NOMO-1 treated with DMSO at 0.1 percent for 48 hours (cell line): ENCODE measurements at regions not wholly inside any gene's neighbourhood (a gene's known extent, or its start where the extent isn't known, plus 50 kb on each side); places are given as distances from the start of the nearest gene placed in this dataset.
A peak's percentile ranks its signal among the peaks of the same experiment; 100 is the strongest.

Source experiments
- DNase-seq: peaks from one replicate; lab custom pipeline; 2025; ENCODE audit not compliant: unreplicated experiment; lab: John Stamatoyannopoulos, UW

DNA sequence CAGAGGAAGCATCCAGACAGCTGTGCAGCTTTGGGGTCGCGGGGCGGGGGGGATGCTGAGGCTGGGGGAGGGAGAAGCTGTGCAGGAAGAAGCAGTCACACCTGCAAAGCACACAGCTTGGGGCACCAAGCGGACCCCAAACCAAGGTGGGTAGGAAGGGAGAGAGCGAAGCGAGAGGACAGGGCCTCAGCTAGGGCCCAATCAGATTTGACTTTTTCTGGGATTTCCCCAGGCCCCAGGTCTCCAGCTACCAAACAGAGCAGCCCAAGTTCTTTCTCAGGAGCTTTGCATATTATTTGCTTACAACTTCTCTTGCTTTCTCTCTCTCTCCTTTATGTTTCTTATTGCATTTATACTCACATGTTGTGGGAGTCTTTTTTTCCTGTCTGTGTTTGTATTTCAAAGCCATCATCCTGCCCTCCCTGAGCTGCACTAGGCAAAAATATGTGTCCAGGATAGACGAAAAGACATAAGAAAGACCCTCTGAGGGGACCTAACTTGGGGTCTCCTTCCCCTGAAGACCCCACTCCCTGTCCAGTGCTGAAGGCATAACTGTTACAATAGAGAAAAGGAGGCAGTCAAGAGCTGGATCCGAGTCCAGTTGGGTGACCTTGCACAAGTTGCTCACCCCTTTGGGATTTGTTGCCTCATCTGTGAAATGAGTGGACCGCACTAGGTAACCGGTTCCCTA, 50.6 kb upstream of the SMNDC1 start:
- no peak for DNase-seq

DNA sequence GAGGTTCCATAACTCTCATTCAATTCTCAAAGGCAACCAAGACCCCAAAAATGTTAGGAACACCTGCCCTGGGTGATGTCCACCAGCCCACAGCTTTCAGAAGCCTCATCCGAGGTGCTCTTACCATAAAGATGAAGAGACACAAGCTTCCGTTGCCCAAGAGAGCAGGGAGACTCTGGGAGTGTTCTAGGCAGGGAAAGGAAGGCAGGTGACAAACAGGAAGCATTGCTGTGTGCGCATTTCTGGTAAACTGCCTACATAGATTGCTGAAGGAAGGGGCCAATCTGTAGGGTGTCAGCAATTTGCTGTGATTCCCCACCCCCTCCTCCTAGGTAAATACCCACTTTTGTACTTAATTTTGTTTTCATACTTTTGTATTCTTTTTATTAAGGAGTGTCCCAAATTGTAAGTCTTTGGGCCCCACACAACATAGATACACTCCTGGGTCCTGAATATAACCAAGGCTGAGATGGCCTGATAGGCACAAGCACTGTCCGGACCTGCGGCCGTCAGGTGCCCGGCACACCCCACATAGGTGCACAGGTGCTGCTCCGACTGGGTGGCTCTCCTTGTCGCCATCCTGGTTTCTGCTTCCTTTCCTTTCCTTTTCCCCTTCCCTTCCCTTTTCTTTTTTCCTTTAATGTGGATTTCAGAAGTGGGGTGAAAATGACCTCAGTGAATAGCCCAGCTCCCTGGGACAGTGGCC, 51.4 kb upstream of the SMNDC1 start:
- no peak for DNase-seq

DNA sequence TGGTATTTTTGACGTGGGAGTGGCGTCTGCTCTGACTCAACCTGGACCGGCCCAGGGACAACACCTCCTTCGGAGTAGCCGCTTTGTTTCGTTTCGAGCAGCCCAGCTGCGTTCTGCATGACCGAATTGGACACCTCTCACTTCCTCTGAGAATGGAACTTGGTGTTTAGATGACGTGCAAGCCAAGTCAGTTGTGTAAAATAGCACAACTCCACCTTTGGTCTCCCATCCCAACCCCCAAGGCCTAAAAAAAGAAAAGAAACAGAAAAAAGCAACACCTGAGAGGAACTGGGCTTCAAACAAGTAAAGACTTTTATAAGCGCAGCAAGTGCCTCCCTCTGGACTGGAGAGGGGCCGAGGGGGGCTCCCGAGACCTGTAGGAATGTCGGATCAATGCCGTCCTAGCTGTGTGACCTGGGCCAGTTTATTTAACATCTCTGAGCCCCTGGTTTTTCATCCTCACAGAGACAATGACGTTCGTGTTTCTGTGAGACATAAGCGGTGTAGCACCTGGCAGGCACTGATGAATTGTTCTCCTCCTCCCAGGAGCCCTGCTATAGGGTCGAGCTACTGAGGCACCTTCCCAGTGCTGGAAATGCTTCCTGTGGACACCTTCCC, 52.0 kb upstream of the SMNDC1 start:
- peak; percentile 46 for DNase-seq

DNA sequence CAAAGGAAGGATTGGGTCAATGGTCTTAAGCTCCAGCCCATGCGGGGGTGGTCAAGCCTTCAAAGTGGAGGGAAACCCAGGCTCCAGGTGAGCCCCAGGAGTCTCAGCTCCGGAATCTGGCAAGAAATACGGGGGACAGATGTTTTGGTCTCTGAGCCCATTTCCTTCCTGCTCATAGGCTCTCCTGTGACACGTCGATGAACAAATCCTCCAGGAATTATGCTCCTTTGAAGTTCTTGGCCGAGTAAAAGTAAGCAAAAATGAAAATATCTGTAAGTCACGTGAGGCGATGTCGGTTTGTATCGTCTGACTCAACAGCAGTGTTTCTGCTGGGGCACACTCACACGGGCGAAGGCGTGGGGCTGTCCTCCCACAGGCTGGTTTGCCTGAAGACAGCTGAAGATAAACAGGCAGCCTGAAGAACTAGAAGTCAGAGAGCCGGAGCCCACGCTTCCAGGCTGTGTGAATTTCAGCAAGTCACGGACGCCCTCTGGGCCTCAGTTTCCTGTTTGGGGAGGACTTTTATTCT, 52.6 kb upstream of the SMNDC1 start:
- no peak for DNase-seq

DNA sequence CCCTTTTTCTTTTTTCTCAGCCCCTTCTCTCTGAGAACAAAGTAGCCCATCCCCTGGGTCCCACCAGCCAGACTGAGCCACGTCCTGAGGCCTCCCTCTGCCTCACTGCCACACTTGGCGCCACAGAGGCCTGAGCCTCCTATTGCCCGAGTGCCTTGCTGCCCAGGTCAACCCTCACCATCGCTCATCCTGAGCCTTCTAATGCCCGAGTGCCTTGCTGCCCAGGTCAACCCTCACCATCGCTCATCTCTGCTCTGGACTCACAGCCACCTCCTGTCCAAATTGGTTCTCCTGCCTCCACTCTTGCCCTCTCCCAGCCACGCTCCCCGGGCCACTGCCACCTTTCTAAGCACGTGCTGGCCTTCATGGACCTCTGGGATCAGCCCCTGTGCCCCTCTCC, 53.2 kb upstream of the SMNDC1 start:
- DNase-seq, result no peak

DNA sequence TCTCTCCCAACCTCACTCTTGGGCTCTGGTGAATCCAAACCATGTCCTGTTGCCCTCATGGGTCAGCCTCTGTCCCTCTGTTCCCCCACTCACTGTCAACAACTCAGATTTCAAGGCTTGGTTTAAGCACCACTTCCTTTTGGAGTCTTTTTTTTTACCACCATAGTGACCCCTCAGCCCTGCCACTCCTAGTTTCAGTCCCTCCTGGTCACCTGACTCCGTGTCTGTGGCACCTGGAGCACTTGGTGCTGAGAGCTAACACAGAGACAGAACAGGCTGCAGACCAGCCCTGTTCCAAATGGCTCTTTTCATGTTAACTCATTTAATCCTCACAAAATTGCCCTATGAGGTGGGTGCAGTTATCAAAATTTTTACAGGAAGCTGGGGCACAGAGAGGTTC, 53.6 kb upstream of the SMNDC1 start:
- DNase-seq, result no peak

DNA sequence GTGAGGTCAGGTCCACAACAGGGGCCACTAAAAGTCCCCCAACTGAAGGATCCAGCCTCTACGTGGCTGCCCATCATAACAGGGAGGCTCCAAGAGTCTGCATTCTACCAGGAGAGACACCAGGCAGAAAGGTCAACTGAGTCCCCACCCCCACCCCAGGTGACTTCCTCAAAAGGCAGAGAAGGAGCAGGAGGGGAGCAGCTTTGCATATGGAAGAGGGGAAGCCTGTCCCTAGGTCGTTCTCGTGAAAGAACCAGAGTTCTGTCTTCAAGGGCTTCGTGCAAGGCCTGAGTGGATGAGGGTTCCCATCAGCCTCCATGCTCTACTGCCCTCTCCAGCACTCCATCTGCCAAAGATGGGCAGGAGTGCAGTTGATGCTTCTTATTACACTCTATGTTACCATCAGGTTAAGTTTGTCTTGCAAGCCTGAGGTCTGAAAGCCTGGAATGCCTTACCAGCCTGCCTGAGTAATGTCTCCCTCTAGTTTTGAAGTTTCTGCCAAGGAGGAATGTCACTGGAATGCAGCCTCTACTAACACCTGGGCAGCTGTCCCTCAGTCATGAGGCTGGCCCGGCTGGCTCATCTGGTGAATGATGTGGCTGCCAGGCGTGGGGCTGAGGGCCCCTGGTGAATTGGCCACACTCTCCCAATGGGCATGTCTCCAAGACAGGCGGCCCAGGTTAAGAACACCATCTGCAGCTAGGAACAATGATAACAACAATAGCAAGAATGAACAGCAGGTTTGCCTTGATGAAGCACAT, 54.3 kb upstream of the SMNDC1 start:
- no peak for DNase-seq

DNA sequence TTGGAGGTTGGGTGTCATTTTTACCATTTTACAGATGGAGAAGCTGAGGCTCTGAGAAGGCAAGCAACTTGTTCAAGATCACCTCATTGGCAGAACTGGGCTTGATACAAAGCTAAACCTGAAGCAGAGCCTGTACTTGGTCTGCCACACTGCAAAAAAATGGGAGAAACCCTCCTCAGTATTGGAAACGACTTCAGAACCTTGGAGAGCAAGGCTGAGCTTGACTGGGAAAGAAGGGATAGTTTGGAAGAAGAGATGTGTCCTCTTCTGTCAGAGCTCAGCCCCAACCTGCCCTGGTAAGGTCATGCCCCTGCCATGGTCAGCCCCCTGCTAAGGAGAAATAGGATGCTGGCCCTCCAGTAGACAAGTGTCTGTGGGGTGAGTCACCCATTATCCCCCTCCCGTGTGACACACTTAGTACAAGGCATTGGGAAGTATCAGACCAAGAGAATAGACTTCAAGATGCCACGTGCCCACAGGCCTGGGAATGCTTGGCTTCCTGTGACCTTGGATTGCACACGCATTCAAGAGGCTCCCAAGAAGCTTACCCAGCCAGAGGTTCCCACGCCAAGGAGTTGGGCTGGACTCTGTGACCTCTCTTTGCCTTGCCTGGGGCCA, 56.2 kb upstream of the SMNDC1 start:
- no peak for DNase-seq

DNA sequence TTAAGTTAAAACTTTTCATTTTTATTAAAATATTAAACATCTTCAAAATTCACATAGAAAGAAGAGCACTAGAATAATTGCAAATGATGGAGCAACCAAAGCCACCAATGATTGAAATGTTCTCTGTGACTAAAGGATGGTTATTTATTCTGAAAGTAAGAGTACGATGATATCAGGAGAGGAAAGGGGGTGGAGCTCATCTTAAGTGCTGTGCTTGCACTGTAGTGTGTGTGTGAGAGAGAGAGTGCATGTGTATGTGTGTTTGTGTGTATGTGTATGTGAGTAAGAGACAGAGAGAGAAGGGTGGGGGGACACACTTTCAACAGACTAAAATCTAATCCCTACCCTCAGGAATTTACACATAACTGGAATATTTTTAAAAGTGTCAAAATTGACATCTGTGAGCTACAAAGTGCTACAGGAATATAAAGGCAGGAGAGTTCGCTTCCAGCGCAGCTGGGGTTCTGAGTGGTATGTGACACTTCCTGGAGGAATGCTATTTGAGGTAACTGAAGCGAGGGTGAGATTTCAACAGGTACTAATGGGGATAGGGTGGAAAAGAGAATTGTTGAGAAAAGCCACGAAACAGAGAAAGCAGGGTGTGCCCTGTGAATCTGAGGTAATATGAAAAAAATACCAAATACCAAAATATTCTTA, 57.2 kb upstream of the SMNDC1 start:
- DNase-seq, result no peak

DNA sequence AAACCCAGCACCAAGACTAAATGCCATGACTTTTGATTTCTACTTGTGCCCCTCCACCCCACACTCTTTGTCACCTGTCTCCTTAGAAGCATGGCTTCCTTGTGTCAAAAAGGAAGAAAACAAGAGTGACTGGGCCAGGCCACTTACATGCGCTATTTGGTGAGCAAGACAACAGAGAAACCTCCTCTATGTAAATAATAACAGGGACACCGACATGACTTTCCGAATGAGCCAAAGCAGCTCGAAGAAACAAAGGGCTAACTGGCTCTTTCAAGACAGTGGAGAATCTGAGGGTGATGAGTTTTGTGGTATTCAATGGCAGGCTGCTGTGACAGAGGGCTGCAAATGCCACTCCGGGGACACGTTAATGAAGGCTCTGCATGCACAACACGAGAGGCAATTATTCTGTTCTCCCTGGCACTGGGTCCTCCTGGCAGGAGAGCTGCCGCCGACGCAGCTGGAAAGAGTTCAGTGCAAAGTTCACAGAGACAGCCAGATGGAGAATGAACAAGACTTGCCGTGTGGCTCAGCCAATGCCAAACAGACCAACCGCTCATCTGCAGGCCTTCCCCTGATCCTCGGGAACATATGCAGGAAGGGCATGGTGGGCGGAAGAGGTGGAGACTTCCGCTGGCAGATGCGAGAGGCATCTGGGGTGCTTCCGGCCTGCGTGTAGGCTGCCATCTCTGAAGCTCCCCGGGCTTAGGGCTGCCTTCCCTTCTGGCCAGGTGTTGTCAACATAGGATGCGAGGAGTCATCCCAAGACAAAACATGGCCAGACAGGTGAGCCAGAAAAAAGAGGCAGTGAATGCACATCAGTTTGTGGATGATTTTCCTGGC, 59.1 kb upstream of the SMNDC1 start:
- DNase-seq, result no peak

DNA sequence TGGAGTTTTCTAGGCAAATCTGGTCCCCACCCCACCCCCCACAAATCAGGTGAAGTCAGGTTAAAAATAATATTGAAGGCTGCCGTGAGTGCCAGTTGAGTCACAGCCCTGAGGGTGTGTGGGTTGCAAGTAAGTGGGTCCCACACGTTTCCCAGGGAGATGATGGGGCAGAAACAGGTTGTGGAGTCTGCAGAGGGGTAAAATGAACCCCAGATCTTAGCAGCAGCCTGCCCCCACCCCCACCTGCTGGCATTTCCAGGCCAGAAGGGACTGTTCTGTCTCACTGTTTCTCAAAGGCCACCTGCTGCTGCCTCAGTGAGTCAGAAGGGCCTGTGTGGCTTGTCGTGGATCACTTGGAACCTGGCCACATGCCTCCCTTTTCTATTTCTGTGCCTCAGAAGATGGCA, 59.8 kb upstream of the SMNDC1 start:
- no peak for DNase-seq

DNA sequence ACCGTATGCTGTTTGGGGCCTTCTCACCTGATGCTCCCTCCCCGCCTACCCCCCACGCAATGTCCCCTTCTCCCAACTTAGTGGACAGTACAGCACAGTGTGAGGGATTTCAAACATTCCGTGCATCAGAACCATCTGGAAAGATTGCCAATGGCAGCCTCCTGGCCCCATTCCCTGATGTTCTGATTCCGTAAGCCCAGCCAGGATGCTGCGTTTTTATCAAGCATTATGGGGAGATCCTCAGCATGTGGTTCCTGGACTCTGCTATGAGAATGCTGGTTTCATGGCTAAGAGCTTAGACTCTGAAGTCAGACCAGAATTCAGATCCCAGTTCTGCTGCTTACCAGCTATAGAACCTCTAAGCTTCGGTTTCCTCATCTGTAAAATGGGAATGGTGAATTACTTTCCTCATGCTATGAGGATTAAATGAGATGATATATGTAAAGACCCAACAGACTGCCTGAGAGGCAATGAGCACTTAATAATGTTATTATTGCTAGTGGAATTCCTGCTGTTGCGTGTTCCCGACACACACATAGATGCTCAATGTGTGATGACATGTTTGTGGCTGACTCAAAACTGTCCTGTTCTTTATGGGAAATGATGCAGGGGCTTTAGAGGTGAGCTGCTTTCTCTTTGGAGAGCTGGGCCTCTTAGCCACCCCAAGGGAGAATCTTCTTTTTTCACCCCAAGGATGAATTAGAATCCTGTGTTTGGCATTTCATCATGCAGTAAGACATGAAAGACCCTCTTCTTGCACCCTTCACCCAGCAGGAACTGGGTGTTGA, 60.8 kb upstream of the SMNDC1 start:
- DNase-seq, result no peak

DNA sequence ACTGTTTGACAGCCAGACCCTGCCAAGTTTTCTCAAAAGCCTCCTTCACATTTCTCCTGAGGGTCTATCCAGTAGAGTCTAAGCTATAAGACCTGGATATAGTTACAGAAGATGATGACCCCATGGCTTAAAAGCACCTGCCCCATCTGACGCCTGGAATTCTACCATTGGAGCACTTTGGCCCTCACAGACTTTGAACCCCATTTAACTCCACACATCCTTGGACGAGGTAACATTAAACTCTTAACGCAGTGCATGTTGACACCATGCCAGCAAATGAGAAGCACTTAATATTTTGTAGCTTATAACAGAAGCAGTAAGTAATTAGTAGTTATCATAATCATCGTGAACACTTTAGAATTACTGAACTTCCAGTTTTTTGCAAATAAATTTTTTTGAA, 61.9 kb upstream of the SMNDC1 start:
- no peak for DNase-seq

DNA sequence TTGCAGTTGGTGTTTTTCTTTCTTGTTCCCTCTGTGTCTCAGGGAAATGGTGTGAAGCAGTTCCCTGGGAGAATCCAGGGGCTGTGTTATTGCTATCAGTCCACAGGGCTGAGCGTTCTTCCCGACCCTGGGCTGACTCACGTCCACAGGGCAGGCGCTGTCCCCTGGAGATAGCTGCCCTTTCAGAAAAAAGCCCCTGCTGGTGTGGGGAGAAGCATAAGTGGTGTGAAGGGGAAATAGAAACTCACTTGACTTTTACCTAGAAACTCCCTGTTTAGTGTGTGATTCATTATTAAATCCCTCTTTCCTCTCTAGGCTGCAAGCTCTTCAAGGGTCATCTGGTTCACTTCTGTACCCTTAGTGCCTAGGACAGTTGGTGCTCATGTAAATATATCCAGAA, 63.3 kb upstream of the SMNDC1 start:
- no peak for DNase-seq

DNA sequence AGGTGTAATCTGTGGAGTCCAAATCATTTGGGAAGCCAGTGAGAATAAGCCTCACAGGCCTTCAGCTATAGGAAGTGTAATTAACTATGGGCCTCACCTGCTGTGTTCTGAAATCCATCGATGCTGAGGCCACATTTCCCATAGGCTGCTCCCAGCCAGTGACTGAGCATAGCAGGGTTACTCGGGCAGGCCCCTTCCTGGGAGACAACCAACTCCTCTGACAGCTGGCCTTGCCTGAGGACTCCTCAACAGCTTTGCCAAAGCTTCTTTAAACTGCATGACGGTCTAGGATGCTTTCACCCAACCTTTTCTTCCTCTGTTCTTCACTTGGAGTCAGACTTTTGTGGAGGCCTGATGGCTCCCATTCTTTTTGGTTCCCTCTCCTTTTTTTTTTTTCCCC, 63.8 kb upstream of the SMNDC1 start:
- no peak for DNase-seq

DNA sequence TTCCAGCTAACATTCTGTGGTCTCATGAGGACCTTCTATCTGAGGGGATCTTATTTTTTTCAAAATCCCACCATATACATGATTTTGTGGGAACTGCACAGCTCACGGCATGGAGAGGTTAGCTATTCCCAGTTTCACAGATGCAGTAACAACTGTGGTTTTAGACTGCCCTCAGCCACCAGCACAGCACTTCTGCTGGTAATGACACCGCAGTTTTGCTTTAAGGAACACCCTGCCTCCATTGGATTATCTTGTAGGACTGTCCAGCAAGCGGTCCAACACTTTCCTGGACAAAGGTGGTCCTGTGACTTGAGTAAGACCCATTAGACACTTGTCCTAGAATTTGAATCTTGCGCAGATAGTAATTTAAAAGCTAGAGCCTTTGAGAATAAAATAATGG, 65.3 kb upstream of the SMNDC1 start:
- no peak for DNase-seq

DNA sequence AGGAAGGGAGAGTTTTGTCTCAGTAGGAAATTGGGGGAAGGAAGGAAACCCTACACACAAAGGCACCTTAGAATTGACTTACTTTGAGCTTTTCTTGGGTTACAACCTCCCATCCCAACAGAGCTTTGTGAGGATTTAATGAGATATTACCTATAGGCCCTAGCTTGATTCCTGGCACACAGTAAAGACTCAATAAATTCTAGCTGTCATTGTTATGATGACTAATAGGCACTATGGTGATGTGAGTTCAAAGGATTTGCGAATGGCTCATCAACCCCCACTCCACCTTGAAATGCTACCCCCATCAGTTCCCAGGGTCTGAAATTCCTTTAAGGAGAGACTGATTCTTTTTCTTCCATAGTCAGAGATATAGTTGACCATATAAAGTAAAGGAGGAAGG, 67.9 kb upstream of the SMNDC1 start:
- DNase-seq, result no peak

DNA sequence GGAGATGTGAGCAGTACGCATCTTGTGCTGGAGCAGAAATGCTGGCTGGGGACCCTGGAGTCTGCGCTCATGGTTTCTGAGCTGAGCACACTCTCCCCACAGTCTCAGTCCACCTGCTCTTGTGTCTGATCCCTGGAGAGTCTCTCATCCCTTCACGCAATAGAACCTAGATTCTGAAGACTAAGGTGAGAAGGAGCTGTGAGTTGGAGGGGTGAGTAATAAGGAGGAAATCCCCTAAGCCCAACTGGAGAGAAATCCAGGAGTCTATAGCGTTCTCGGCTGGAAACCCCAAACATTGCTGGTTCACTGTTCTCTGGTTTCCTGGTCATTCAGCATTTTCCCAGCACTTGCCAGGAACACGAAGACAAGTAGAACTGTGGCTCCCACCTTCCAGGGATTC, 68.3 kb upstream of the SMNDC1 start:
- DNase-seq, result no peak
